Esophagus muscularis mucosa (tissue), 4 donors: ENCODE measurements at regions not wholly inside any gene's neighbourhood (a gene's known extent, or its start where the extent isn't known, plus 50 kb on each side); places are given as distances from the start of the nearest gene placed in this dataset.

Source experiments
- EP300 ChIP-seq: sonication (generic); formaldehyde crosslinking; IDR thresholded peaks from one replicate; pipeline ENCODE4 v1.6.1; 2017; ENCODE audit warnings: antibody characterized with exemption
- POLR2A ChIP-seq: fragments of 450-650 bp; IDR thresholded peaks from one replicate; pipeline ENCODE4 v1.6.1; 2017; ENCODE audit warnings: antibody characterized with exemption, moderate library complexity, mild to moderate bottlenecking, low read depth
- POLR2AphosphoS5 ChIP-seq, 2 donors: sonication (generic); formaldehyde crosslinking; IDR thresholded peaks; one replicate each; pipeline ENCODE4 v1.6.1; 2017; ENCODE audit warnings: antibody characterized with exemption in 2 of 2
- TF ChIP-seq, protein P1 (sequence below), 3 experiments: fragments of 200-600 bp in 2 of 3; fragments of 450-650 bp in 1 of 3; sonication (generic) in 2 of 3; IDR thresholded peaks; one replicate each; pipeline ENCODE4 v1.5.1; 2017 to 2019; ENCODE audit warnings: antibody characterized with exemption in 3 of 3, mild to moderate bottlenecking in 2 of 3, moderate library complexity in 1 of 3

GRCh38 chr17:65324611-65325342 is 187.6 kb downstream of the RGS9 start:
- TF ChIP-seq POLR2AphosphoS5 (IDR thresholded peaks at IDR 0.05) = peak; percentile 19 to 46
- TF ChIP-seq, protein P1, sequence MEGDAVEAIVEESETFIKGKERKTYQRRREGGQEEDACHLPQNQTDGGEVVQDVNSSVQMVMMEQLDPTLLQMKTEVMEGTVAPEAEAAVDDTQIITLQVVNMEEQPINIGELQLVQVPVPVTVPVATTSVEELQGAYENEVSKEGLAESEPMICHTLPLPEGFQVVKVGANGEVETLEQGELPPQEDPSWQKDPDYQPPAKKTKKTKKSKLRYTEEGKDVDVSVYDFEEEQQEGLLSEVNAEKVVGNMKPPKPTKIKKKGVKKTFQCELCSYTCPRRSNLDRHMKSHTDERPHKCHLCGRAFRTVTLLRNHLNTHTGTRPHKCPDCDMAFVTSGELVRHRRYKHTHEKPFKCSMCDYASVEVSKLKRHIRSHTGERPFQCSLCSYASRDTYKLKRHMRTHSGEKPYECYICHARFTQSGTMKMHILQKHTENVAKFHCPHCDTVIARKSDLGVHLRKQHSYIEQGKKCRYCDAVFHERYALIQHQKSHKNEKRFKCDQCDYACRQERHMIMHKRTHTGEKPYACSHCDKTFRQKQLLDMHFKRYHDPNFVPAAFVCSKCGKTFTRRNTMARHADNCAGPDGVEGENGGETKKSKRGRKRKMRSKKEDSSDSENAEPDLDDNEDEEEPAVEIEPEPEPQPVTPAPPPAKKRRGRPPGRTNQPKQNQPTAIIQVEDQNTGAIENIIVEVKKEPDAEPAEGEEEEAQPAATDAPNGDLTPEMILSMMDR (IDR thresholded peaks at IDR 0.05) = no peak
- no peak for TF ChIP-seq POLR2A
- TF ChIP-seq EP300 = no peak
